ENCODE measurements at regions not wholly inside any gene's neighbourhood (a gene's known extent, or its start where the extent isn't known, plus 50 kb on each side); places are given as distances from the start of the nearest gene placed in this dataset.

DNA sequence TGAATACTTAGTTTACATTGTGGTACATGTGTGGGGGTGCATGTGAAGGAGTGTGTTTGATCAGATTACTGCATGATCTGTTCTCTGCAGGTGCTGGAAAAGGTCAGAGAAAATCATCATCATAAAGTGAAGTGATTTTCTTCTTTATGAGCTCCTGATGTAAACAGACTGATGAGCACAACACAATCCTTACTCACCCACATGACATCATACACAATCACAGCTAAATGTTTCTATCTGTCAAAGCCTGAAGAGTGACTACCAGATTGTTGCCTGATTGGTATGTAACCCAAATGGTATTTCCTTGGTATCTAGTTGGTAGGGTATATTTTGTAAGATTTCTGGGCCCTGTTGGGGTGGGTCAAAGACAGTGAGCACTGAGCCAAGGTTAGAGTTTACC, 270.8 kb downstream of the FOXG1 start:
- no peak for DNase-seq
- Mint-ChIP-seq H3K9me3 (ENCODE audit: insufficient read depth) (peaks cover 3% of the 10 kb centered on the region), H3K4me3 (no peak overlapping the region), H3K4me1 (no peaks in the 10 kb centered on the region), H3K27ac (no peak overlapping the region), H3K27me3 (no peaks in the 10 kb centered on the region)
- intact Hi-C loops (cut with micrococcal nuclease), result no loop called here
- H3K79me2 ChIP-seq (ENCODE audit: control insufficient read depth, insufficient read depth, low read length), result no peaks in the 10 kb centered on the region
- no peak overlapping the region for H3K9ac ChIP-seq (ENCODE audit: low read length)
- H3K9me3 ChIP-seq (ENCODE audit: control extremely low read depth in 1 of 3, control insufficient read depth in 2 of 3, insufficient read depth in 1 of 3, low read length in 2 of 3), result no peaks in the 10 kb centered on the region
- ATAC-seq (ENCODE audit: low read depth), result no peak
- H3K4me1 ChIP-seq (ENCODE audit: control insufficient read depth in 2 of 2, insufficient read depth in 2 of 2, low read length in 2 of 2), result no peaks in the 10 kb centered on the region
- POLR2A ChIA-PET, result no interaction called here
- TF ChIP-seq, protein P1, sequence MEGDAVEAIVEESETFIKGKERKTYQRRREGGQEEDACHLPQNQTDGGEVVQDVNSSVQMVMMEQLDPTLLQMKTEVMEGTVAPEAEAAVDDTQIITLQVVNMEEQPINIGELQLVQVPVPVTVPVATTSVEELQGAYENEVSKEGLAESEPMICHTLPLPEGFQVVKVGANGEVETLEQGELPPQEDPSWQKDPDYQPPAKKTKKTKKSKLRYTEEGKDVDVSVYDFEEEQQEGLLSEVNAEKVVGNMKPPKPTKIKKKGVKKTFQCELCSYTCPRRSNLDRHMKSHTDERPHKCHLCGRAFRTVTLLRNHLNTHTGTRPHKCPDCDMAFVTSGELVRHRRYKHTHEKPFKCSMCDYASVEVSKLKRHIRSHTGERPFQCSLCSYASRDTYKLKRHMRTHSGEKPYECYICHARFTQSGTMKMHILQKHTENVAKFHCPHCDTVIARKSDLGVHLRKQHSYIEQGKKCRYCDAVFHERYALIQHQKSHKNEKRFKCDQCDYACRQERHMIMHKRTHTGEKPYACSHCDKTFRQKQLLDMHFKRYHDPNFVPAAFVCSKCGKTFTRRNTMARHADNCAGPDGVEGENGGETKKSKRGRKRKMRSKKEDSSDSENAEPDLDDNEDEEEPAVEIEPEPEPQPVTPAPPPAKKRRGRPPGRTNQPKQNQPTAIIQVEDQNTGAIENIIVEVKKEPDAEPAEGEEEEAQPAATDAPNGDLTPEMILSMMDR (IDR thresholded peaks at IDR 0.05), result no peak
- TF ChIP-seq EZH2 (IDR thresholded peaks at IDR 0.05; ENCODE audit: borderline replicate concordance, insufficient read depth, low read depth, low read length, poor library complexity, severe bottlenecking), result no peak
- no peak overlapping the region for H2AFZ ChIP-seq (ENCODE audit: insufficient read depth, low read depth, low read length, poor library complexity, severe bottlenecking)
- CTCF ChIA-PET, result no interaction called here
- no peak overlapping the region for H3K27ac ChIP-seq (ENCODE audit: low read length in 2 of 2)
- no peaks in the 10 kb centered on the region for H3K36me3 ChIP-seq (replicated peaks in 1 of 2; ENCODE audit: control extremely low read depth in 1 of 2, control insufficient read depth in 1 of 2, extremely low read depth in 1 of 2, insufficient read depth in 2 of 2, low read length in 1 of 2)
- H4K20me1 ChIP-seq (ENCODE audit: control insufficient read depth, insufficient read depth, low read length, poor library complexity, severe bottlenecking), result no peaks in the 10 kb centered on the region
- no peak overlapping the region for H3K4me3 ChIP-seq (ENCODE audit: control extremely low read depth in 1 of 5, extremely low read depth in 1 of 5, insufficient read depth in 1 of 5, low read depth in 2 of 5, low read length in 4 of 5)
- H3K4me2 ChIP-seq (replicated peaks; ENCODE audit: low read depth, low read length, poor library complexity, severe bottlenecking), result no peak overlapping the region
- no peaks in the 10 kb centered on the region for H3K27me3 ChIP-seq (replicated peaks in 1 of 4; ENCODE audit: control extremely low read depth in 1 of 4, control insufficient read depth in 3 of 4, insufficient read depth in 4 of 4, low read length in 3 of 4)

DNA sequence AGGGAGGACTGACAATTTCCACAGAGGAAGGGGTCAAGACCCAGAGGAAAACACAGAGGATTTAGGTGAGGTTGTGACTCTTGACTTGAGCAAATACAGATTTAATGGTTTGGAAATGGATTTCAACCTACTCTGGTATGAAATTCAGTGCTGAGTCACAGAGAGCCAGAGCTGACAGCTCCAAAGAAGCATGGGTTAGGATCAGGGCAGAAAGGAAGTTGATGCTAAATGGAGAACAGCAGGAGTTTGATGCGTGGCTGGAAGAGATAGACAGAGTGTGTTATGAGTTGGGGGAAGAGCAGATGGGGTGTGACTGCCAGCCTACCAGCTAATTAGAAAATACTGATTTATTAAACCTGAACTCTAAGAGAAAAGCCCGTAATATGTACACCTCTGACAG, 272.6 kb downstream of the FOXG1 start:
- no peaks in the 10 kb centered on the region for H3K79me2 ChIP-seq (ENCODE audit: control insufficient read depth, insufficient read depth, low read length)
- ChIA-PET CTCF (no interaction called here), POLR2A (no interaction called here)
- ATAC-seq (ENCODE audit: low read depth) (no peak), DNase-seq (no peak)
- H3K36me3 ChIP-seq (replicated peaks in 1 of 2; ENCODE audit: control extremely low read depth in 1 of 2, control insufficient read depth in 1 of 2, extremely low read depth in 1 of 2, insufficient read depth in 2 of 2, low read length in 1 of 2), result no peaks in the 10 kb centered on the region
- H4K20me1 ChIP-seq (ENCODE audit: control insufficient read depth, insufficient read depth, low read length, poor library complexity, severe bottlenecking), result no peaks in the 10 kb centered on the region
- TF ChIP-seq EZH2 (IDR thresholded peaks at IDR 0.05; ENCODE audit: borderline replicate concordance, insufficient read depth, low read depth, low read length, poor library complexity, severe bottlenecking), result no peak
- TF ChIP-seq, protein P1 (IDR thresholded peaks at IDR 0.05), result no peak
- no peaks in the 10 kb centered on the region for H3K4me1 ChIP-seq (ENCODE audit: control insufficient read depth in 2 of 2, insufficient read depth in 2 of 2, low read length in 2 of 2)
- no peak overlapping the region for H3K27ac ChIP-seq (ENCODE audit: low read length in 2 of 2)
- H3K4me2 ChIP-seq (replicated peaks; ENCODE audit: low read depth, low read length, poor library complexity, severe bottlenecking), result no peak overlapping the region
- no peaks in the 10 kb centered on the region for H3K27me3 ChIP-seq (replicated peaks in 1 of 4; ENCODE audit: control extremely low read depth in 1 of 4, control insufficient read depth in 3 of 4, insufficient read depth in 4 of 4, low read length in 3 of 4)
- no peak overlapping the region for H3K4me3 ChIP-seq (ENCODE audit: control extremely low read depth in 1 of 5, extremely low read depth in 1 of 5, insufficient read depth in 1 of 5, low read depth in 2 of 5, low read length in 4 of 5)
- H3K27ac Mint-ChIP-seq, result no peak overlapping the region
- intact Hi-C loops (cut with micrococcal nuclease), result no loop called here
- WGBS (ENCODE audit: insufficient coverage), result no CpG with 5 or more reads among the region's 2 CpGs
- no peaks in the 10 kb centered on the region for H3K9me3 ChIP-seq (ENCODE audit: control extremely low read depth in 1 of 3, control insufficient read depth in 2 of 3, insufficient read depth in 1 of 3, low read length in 2 of 3)
- H3K4me3 Mint-ChIP-seq, result no peak overlapping the region
- H3K9me3 Mint-ChIP-seq (ENCODE audit: insufficient read depth), result peaks cover 5% of the 10 kb centered on the region
- H3K27me3 Mint-ChIP-seq, result no peaks in the 10 kb centered on the region
- no peak overlapping the region for H2AFZ ChIP-seq (ENCODE audit: insufficient read depth, low read depth, low read length, poor library complexity, severe bottlenecking)
- no peaks in the 10 kb centered on the region for H3K4me1 Mint-ChIP-seq
- H3K9ac ChIP-seq (ENCODE audit: low read length), result no peak overlapping the region

All from B cell (primary cell).